ENCODE measurements at regions not wholly inside any gene's neighbourhood (a gene's known extent, or its start where the extent isn't known, plus 50 kb on each side); places are given as distances from the start of the nearest gene placed in this dataset.

DNA sequence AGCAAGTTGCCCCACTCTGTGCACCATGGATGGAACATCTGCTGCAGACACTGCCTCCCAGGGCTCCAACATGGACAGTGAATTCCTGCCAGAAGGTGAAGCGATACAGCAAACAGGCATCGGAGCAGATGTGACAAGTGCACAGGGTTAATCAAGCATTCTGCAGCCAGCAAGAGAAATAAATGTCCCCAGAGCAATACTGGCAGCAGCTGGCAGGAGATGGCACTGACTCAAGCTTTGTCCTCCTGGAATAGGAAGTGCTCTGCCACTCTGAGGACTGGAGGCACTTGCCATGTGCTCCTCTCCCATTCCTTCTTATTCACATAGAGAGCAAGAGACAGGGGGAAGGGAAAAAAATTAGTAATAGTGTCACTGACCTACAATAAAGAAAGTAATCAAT lies 402.7 kb upstream of the DAB1 start:
- TF ChIP-seq EZH2 (IDR thresholded peaks at IDR 0.05; ENCODE audit: borderline replicate concordance, low read depth, low read length, poor library complexity, severe bottlenecking), result no peak
- TF ChIP-seq, protein P1, sequence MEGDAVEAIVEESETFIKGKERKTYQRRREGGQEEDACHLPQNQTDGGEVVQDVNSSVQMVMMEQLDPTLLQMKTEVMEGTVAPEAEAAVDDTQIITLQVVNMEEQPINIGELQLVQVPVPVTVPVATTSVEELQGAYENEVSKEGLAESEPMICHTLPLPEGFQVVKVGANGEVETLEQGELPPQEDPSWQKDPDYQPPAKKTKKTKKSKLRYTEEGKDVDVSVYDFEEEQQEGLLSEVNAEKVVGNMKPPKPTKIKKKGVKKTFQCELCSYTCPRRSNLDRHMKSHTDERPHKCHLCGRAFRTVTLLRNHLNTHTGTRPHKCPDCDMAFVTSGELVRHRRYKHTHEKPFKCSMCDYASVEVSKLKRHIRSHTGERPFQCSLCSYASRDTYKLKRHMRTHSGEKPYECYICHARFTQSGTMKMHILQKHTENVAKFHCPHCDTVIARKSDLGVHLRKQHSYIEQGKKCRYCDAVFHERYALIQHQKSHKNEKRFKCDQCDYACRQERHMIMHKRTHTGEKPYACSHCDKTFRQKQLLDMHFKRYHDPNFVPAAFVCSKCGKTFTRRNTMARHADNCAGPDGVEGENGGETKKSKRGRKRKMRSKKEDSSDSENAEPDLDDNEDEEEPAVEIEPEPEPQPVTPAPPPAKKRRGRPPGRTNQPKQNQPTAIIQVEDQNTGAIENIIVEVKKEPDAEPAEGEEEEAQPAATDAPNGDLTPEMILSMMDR (conservative IDR thresholded peaks at IDR 0.05; ENCODE audit: low read depth, low read length), result no peak
